IMR-90 (cell line): ENCODE measurements at regions not wholly inside any gene's neighbourhood (a gene's known extent, or its start where the extent isn't known, plus 50 kb on each side); places are given as distances from the start of the nearest gene placed in this dataset.

Source experiments
- ATAC-seq: fragments of 200-7000 bp; cut with Tn5 transposase; 2 replicates; pipeline ENCODE4 v1.9.1; 2020; ENCODE audit warnings: low read depth, mild to moderate bottlenecking, moderate library complexity
- BruUV-seq: library from RNA; stranded (reverse); fragments of 400-500 nt; replicated peaks from 2 replicates; lab custom pipeline; 2021; lab: Mats Ljungman, UMichigan
- CTCF ChIA-PET: fragments of 300-600 bp; formaldehyde crosslinking; extraction: SDS; loops from one replicate; lab custom pipeline; 2021; ENCODE audit warnings: antibody characterized with exemption; lab: Yijun Ruan, JAX
- POLR2A ChIA-PET: fragments of 300-600 bp; sonication (Branson Sonifier 250); formaldehyde crosslinking; loops from one replicate; lab custom pipeline; 2022; ENCODE audit warnings: antibody characterized with exemption; ENCODE audit not compliant: unreplicated experiment; lab: Charles Lee
- DNase-seq: peaks from one replicate; pipeline ENCODE4 v3.0.0; 2013
- H2AFZ ChIP-seq: replicated peaks from 2 replicates; pipeline ENCODE3; 2013; ENCODE audit warnings: low read length, mild to moderate bottlenecking; ENCODE audit not compliant: poor library complexity
- H2AK5ac ChIP-seq: 2 replicates; pipeline ENCODE4 v1.6.1; 2013; ENCODE audit warnings: low read depth, low read length, inconsistent platforms
- H2AK9ac ChIP-seq: replicated peaks from 2 replicates; pipeline ENCODE3; 2013; ENCODE audit warnings: mild to moderate bottlenecking, low read depth, low read length, moderate library complexity; ENCODE audit not compliant: poor library complexity
- H2BK120ac ChIP-seq: 2 replicates; pipeline ENCODE4 v1.6.1; 2013; ENCODE audit warnings: low read depth, low read length, inconsistent platforms
- H2BK15ac ChIP-seq: 3 replicates; pipeline ENCODE4 v1.6.1; 2013; ENCODE audit warnings: low read depth, low read length, inconsistent platforms
- H2BK20ac ChIP-seq: 2 replicates; pipeline ENCODE4 v1.6.1; 2013; ENCODE audit warnings: low read depth, mild to moderate bottlenecking, inconsistent platforms, low read length, moderate library complexity
- H2BK5ac ChIP-seq: 2 replicates; pipeline ENCODE4 v1.6.1; 2013; ENCODE audit warnings: mild to moderate bottlenecking, low read depth, low read length, inconsistent platforms; ENCODE audit not compliant: poor library complexity, severe bottlenecking
- H3K14ac ChIP-seq: replicated peaks from 2 replicates; pipeline ENCODE4 v1.6.1; 2013; ENCODE audit warnings: low read depth, low read length, inconsistent platforms
- H3K18ac ChIP-seq: 2 replicates; pipeline ENCODE4 v1.6.1; 2013; ENCODE audit warnings: low read depth, low read length, control low read depth
- H3K23ac ChIP-seq: 2 replicates; pipeline ENCODE4 v1.6.1; 2013; ENCODE audit warnings: low read depth, low read length, inconsistent platforms
- H3K27ac ChIP-seq: 2 replicates; pipeline ENCODE4 v1.5.1; 2013; ENCODE audit warnings: mild to moderate bottlenecking, control low read depth, low read length; ENCODE audit not compliant: insufficient read depth
- H3K27me3 ChIP-seq: 2 replicates; pipeline ENCODE4 v1.6.1; 2013; ENCODE audit warnings: low read length; ENCODE audit not compliant: control insufficient read depth, insufficient read depth
- H3K36me3 ChIP-seq: 2 replicates; pipeline ENCODE4 v1.6.1; 2013; ENCODE audit warnings: low read length, mixed read lengths; ENCODE audit not compliant: control insufficient read depth, insufficient read depth
- H3K4ac ChIP-seq: 2 replicates; pipeline ENCODE4 v1.6.1; 2013; ENCODE audit warnings: low read depth, low read length, inconsistent platforms
- H3K4me1 ChIP-seq: 2 replicates; pipeline ENCODE4 v1.6.1; 2013; ENCODE audit warnings: low read length, mixed read lengths; ENCODE audit not compliant: control insufficient read depth, insufficient read depth
- H3K4me2 ChIP-seq: 2 replicates; pipeline ENCODE4 v1.6.1; 2013; ENCODE audit warnings: low read depth, mild to moderate bottlenecking, control low read depth, low read length, moderate library complexity
- H3K4me3 ChIP-seq: 2 replicates; pipeline ENCODE4 v1.5.1; 2013; ENCODE audit warnings: low read depth, mild to moderate bottlenecking, control low read depth, low read length, moderate library complexity; ENCODE audit not compliant: insufficient read depth
- H3K56ac ChIP-seq: 2 replicates; pipeline ENCODE4 v1.6.1; 2013; ENCODE audit warnings: low read length, inconsistent platforms; ENCODE audit not compliant: insufficient read depth; ENCODE audit errors: extremely low read depth
- H3K79me1 ChIP-seq, 2 experiments: 2 replicates each; pipeline ENCODE4 v1.6.1; 2013; ENCODE audit warnings: low read length in 2 of 2, inconsistent platforms in 1 of 2, low read depth in 1 of 2
- H3K9ac ChIP-seq: 2 replicates; pipeline ENCODE4 v1.6.1; 2013; ENCODE audit warnings: low read depth, low read length, control low read depth
- H3K9me1 ChIP-seq: 2 replicates; pipeline ENCODE4 v1.6.1; 2013; ENCODE audit warnings: low read length, inconsistent platforms; ENCODE audit not compliant: insufficient read depth
- H3K9me3 ChIP-seq: 2 replicates; pipeline ENCODE4 v1.6.1; 2013; ENCODE audit warnings: low read length; ENCODE audit not compliant: control insufficient read depth, insufficient read depth
- H4K20me1 ChIP-seq: 2 replicates; pipeline ENCODE4 v1.6.1; 2013; ENCODE audit warnings: low read length, inconsistent platforms; ENCODE audit not compliant: insufficient read depth
- H4K5ac ChIP-seq: 2 replicates; pipeline ENCODE4 v1.6.1; 2013; ENCODE audit warnings: mild to moderate bottlenecking, low read depth, low read length, control low read depth
- H4K8ac ChIP-seq, 2 experiments: 2 replicates each; pipeline ENCODE4 v1.6.1; 2013; ENCODE audit warnings: low read depth in 2 of 2, low read length in 2 of 2, control low read depth in 1 of 2, inconsistent platforms in 1 of 2
- H4K91ac ChIP-seq: 2 replicates; pipeline ENCODE4 v1.6.1; 2013; ENCODE audit warnings: low read depth, low read length, inconsistent platforms; ENCODE audit not compliant: insufficient read depth
- CEBPB ChIP-seq: IDR thresholded peaks from 2 replicates; pipeline ENCODE4 v1.6.1; 2012; ENCODE audit warnings: low read depth, low read length, improper control_type of control experiment
- CHD1 ChIP-seq: IDR thresholded peaks from 2 replicates; pipeline ENCODE4 v1.6.1; 2012; ENCODE audit warnings: low read depth, low read length, improper control_type of control experiment
- CTCF ChIP-seq: conservative IDR thresholded peaks from 2 replicates; pipeline ENCODE4 v1.5.1; 2012; ENCODE audit warnings: mild to moderate bottlenecking, low read depth, low read length, improper control_type of control experiment
- ELK1 ChIP-seq: fragments of 150-350 bp; IDR thresholded peaks from 2 replicates; pipeline ENCODE4 v1.6.1; 2016; ENCODE audit warnings: low read depth, mild to moderate bottlenecking, low read length, moderate library complexity, borderline replicate concordance
- FOS ChIP-seq: fragments of 150-350 bp; IDR thresholded peaks from 2 replicates; pipeline ENCODE4 v1.6.1; 2016; ENCODE audit warnings: low read depth, low read length
- MAFK ChIP-seq: IDR thresholded peaks from 2 replicates; pipeline ENCODE4 v1.6.1; 2012; ENCODE audit warnings: low read depth, low read length, improper control_type of control experiment
- MAZ ChIP-seq: IDR thresholded peaks from 2 replicates; pipeline ENCODE4 v1.6.1; 2012; ENCODE audit warnings: low read depth, mild to moderate bottlenecking, low read length, improper control_type of control experiment, moderate library complexity, borderline replicate concordance
- MXI1 ChIP-seq: IDR thresholded peaks from 2 replicates; pipeline ENCODE4 v1.6.1; 2012; ENCODE audit warnings: low read depth, mild to moderate bottlenecking, low read length, moderate library complexity, borderline replicate concordance
- NFE2L2 ChIP-seq: fragments of 150-350 bp; IDR thresholded peaks from 2 replicates; pipeline ENCODE4 v1.6.1; 2016; ENCODE audit warnings: low read depth, mild to moderate bottlenecking, low read length
- POLR2A ChIP-seq: IDR thresholded peaks from 2 replicates; pipeline ENCODE4 v1.6.1; 2012; ENCODE audit warnings: mild to moderate bottlenecking, low read depth, low read length
- RAD21 ChIP-seq: IDR thresholded peaks from 2 replicates; pipeline ENCODE4 v1.6.1; 2012; ENCODE audit warnings: low read length, improper control_type of control experiment
- RCOR1 ChIP-seq: IDR thresholded peaks from 2 replicates; pipeline ENCODE4 v1.6.1; 2012; ENCODE audit warnings: mild to moderate bottlenecking, low read length, improper control_type of control experiment; ENCODE audit not compliant: insufficient replicate concordance
- RFX5 ChIP-seq: IDR thresholded peaks from 2 replicates; pipeline ENCODE4 v1.8.0; 2012; ENCODE audit warnings: low read depth, mild to moderate bottlenecking, low read length, moderate library complexity
- SMC3 ChIP-seq: fragments of 150-350 bp; IDR thresholded peaks from 2 replicates; pipeline ENCODE4 v1.6.1; 2016; ENCODE audit warnings: low read depth, mild to moderate bottlenecking, antibody characterized with exemption, low read length, moderate library complexity
- USF2 ChIP-seq: fragments of 150-350 bp; IDR thresholded peaks from 2 replicates; pipeline ENCODE4 v1.6.1; 2017; ENCODE audit warnings: mild to moderate bottlenecking, antibody characterized with exemption, low read length, low read depth
- WGBS, 2 experiments: methylation state at CpG; one replicate each; pipeline versions ENCODE4 v1.1.5 to v1.1.7; 2013; ENCODE audit warnings: missing lambda C conversion rate in 2 of 2; ENCODE audit not compliant: insufficient read length in 1 of 2; ENCODE audit errors: extremely low coverage in 2 of 2; 5-methylcytosine and 5-hydroxymethylcytosine counted together
- dilution Hi-C: fragments of 300-500 bp; cut with HindIII; formaldehyde crosslinking; loops from one replicate; pipeline ENCODE4 v1.14.3; 2018; ENCODE audit warnings: low sequenced_read_pairs; ENCODE audit not compliant: unreplicated experiment
- in situ Hi-C: fragments of 300-500 bp; cut with MboI; formaldehyde crosslinking; loops from 3 replicates; pipeline ENCODE4 v1.14.3; 2019; ENCODE audit warnings: low sequenced_read_pairs, inconsistent platforms, mixed read lengths
- intact Hi-C: fragments of 100-400 bp; cut with micrococcal nuclease; formaldehyde crosslinking; loops from 2 replicates; pipeline ENCODE4 v1.10.0; 2022

GRCh38 chr2:57444752-57445430, 601.7 kb upstream of the VRK2 start:
- intact Hi-C loops (no loop called here), dilution Hi-C loops (no loop called here), in situ Hi-C loops (no loop called here)
- TF ChIP-seq FOS (no peak), SMC3 (no peak), CHD1 (no peak), CTCF (no peak), POLR2A (no peak), RFX5 (no peak), ELK1 (no peak), USF2 (no peak), RAD21 (no peak), CEBPB (no peak), RCOR1 (no peak), NFE2L2 (no peak), MAZ (no peak), MAFK (no peak), MXI1 (no peak)
- H3K14ac ChIP-seq, result no peak overlapping the region
- no peaks in the 10 kb centered on the region for H3K79me1 ChIP-seq
- no peak overlapping the region for H3K56ac ChIP-seq
- H3K4me3 ChIP-seq, result no peak overlapping the region
- H4K5ac ChIP-seq, result no peak overlapping the region
- ChIA-PET CTCF (no interaction called here), POLR2A (no interaction called here)
- H4K20me1 ChIP-seq, result no peaks in the 10 kb centered on the region
- no peaks in the 10 kb centered on the region for H3K4me1 ChIP-seq
- no peaks in the 10 kb centered on the region for H3K9me1 ChIP-seq
- no peak overlapping the region for H2BK120ac ChIP-seq
- H2AK5ac ChIP-seq, result no peak overlapping the region
- H2BK5ac ChIP-seq, result no peak overlapping the region
- no peak overlapping the region for H3K9ac ChIP-seq
- no peak overlapping the region for H4K91ac ChIP-seq
- ATAC-seq (no peak), DNase-seq (no peak)
- H3K9me3 ChIP-seq, result peaks cover 1% of the 10 kb centered on the region; the same call in 1 of the 2 replicates
- H2AK9ac ChIP-seq, result no peak overlapping the region
- no peak overlapping the region for H2BK15ac ChIP-seq
- H3K27me3 ChIP-seq, result no peaks in the 10 kb centered on the region
- H3K36me3 ChIP-seq, result no peaks in the 10 kb centered on the region
- H3K23ac ChIP-seq, result no peak overlapping the region
- H2BK20ac ChIP-seq, result no peak overlapping the region
- H2AFZ ChIP-seq, result no peak overlapping the region
- H3K4ac ChIP-seq, result no peak overlapping the region
- no peak overlapping the region for H3K18ac ChIP-seq
- H3K27ac ChIP-seq, result no peak overlapping the region
- no peak overlapping the region for H4K8ac ChIP-seq
- BruUV-seq, result no TSS peak
- WGBS, 2 experiments, result no CpG with 5 or more reads among the region's 5 CpGs
- no peak overlapping the region for H3K4me2 ChIP-seq
